ENCODE measurements at regions not wholly inside any gene's neighbourhood (a gene's known extent, or its start where the extent isn't known, plus 50 kb on each side); places are given as distances from the start of the nearest gene placed in this dataset.

GRCh38 chr5:19179571-19179970 is 808.4 kb downstream of the CDH18 start:
- no peak for ATAC-seq
- in situ Hi-C loops (cut with MboI; ENCODE audit: low sequenced_read_pairs in 4 of 4), result no loop called here
- no peak for DNase-seq
- Histone ChIP-seq H3K4me1 (no peaks in the 10 kb centered on the region), H3K36me3 (no peaks in the 10 kb centered on the region), H3K27me3 (no peaks in the 10 kb centered on the region), H3K27ac (no peak overlapping the region), H3K4me3 (no peak overlapping the region), H3K9me3 (no peaks in the 10 kb centered on the region)
- TF ChIP-seq CTCF (IDR thresholded peaks at IDR 0.05 in 4 of 5, conservative IDR thresholded peaks at IDR 0.05 in 1 of 5), result no peak
- no peak for TF ChIP-seq POLR2A (IDR thresholded peaks at IDR 0.05)
- intact Hi-C loops (cut with DNase I; ENCODE audit: low total_unique reads), result no loop called here

GRCh38 chr5:19189176-19189575 is 798.8 kb downstream of the CDH18 start:
- Histone ChIP-seq H3K9me3 (no peaks in the 10 kb centered on the region), H3K4me3 (no peak overlapping the region), H3K27ac (no peak overlapping the region), H3K36me3 (no peaks in the 10 kb centered on the region), H3K4me1 (no peaks in the 10 kb centered on the region), H3K27me3 (no peaks in the 10 kb centered on the region)
- no peak for TF ChIP-seq POLR2A (IDR thresholded peaks at IDR 0.05)
- no peak for TF ChIP-seq CTCF (IDR thresholded peaks at IDR 0.05 in 4 of 5, conservative IDR thresholded peaks at IDR 0.05 in 1 of 5)
- DNase-seq (no peak), ATAC-seq (no peak)
- in situ Hi-C loops (cut with MboI; ENCODE audit: low sequenced_read_pairs in 4 of 4) (no loop called here), intact Hi-C loops (cut with DNase I; ENCODE audit: low total_unique reads) (no loop called here)

GRCh38 chr5:19193631-19194030 is 794.4 kb downstream of the CDH18 start:
- Histone ChIP-seq H3K27me3 (no peaks in the 10 kb centered on the region), H3K36me3 (no peaks in the 10 kb centered on the region), H3K4me3 (no peak overlapping the region), H3K9me3 (no peaks in the 10 kb centered on the region), H3K27ac (no peak overlapping the region), H3K4me1 (no peaks in the 10 kb centered on the region)
- ATAC-seq (no peak), DNase-seq (no peak)
- intact Hi-C loops (cut with DNase I; ENCODE audit: low total_unique reads), result no loop called here
- TF ChIP-seq POLR2A (IDR thresholded peaks at IDR 0.05) (no peak), CTCF (IDR thresholded peaks at IDR 0.05 in 4 of 5, conservative IDR thresholded peaks at IDR 0.05 in 1 of 5) (no peak)
- in situ Hi-C loops (cut with MboI; ENCODE audit: low sequenced_read_pairs in 4 of 4), result no loop called here

GRCh38 chr5:19196631-19197030 is 791.4 kb downstream of the CDH18 start:
- TF ChIP-seq POLR2A (IDR thresholded peaks at IDR 0.05), result no peak
- no peak for TF ChIP-seq CTCF (IDR thresholded peaks at IDR 0.05 in 4 of 5, conservative IDR thresholded peaks at IDR 0.05 in 1 of 5)
- Histone ChIP-seq H3K36me3 (no peaks in the 10 kb centered on the region), H3K27ac (no peak overlapping the region), H3K4me3 (no peak overlapping the region), H3K27me3 (no peaks in the 10 kb centered on the region), H3K9me3 (no peaks in the 10 kb centered on the region), H3K4me1 (no peaks in the 10 kb centered on the region)
- DNase-seq (no peak), ATAC-seq (no peak)
- intact Hi-C loops (cut with DNase I; ENCODE audit: low total_unique reads), result no loop called here
- in situ Hi-C loops (cut with MboI; ENCODE audit: low sequenced_read_pairs in 4 of 4), result no loop called here

GRCh38 chr5:19200251-19200650 is 787.7 kb downstream of the CDH18 start:
- DNase-seq (no peak), ATAC-seq (no peak)
- in situ Hi-C loops (cut with MboI; ENCODE audit: low sequenced_read_pairs in 4 of 4), result no loop called here
- H3K36me3 ChIP-seq, result no peaks in the 10 kb centered on the region
- no peak overlapping the region for H3K4me3 ChIP-seq
- TF ChIP-seq POLR2A (IDR thresholded peaks at IDR 0.05) (no peak), CTCF (IDR thresholded peaks at IDR 0.05 in 4 of 5, conservative IDR thresholded peaks at IDR 0.05 in 1 of 5) (no peak)
- no peak overlapping the region for H3K27ac ChIP-seq
- H3K4me1 ChIP-seq, result no peaks in the 10 kb centered on the region
- H3K27me3 ChIP-seq, result no peaks in the 10 kb centered on the region
- H3K9me3 ChIP-seq, result no peaks in the 10 kb centered on the region
- intact Hi-C loops (cut with DNase I; ENCODE audit: low total_unique reads), result no loop called here
